ENCODE measurements at regions not wholly inside any gene's neighbourhood (a gene's known extent, or its start where the extent isn't known, plus 50 kb on each side); places are given as distances from the start of the nearest gene placed in this dataset.

- TF ChIP-seq POLR2AphosphoS5 (IDR thresholded peaks at IDR 0.05; ENCODE audit: low read depth, low read length) = no peak
- no peak for TF ChIP-seq POLR2A (IDR thresholded peaks at IDR 0.05; ENCODE audit: control extremely low read depth in 1 of 2, low read depth in 2 of 2, low read length in 2 of 2)
- no peak for TF ChIP-seq YY1 (IDR thresholded peaks at IDR 0.05; ENCODE audit: low read depth, low read length)
- TF ChIP-seq FOSL1 (IDR thresholded peaks at IDR 0.05; ENCODE audit: insufficient read depth, low read depth, low read length) = no peak
- TF ChIP-seq CTCF (IDR thresholded peaks at IDR 0.05; ENCODE audit: control extremely low read depth in 1 of 3, insufficient read depth in 1 of 3, low read depth in 1 of 3, low read length in 3 of 3) = no peak
- no peak for TF ChIP-seq CEBPB (IDR thresholded peaks at IDR 0.05; ENCODE audit: low read depth, low read length)
- no peak for TF ChIP-seq EZH2 (IDR thresholded peaks at IDR 0.05; ENCODE audit: low read depth, low read length, severe bottlenecking)
- TF ChIP-seq USF2 (IDR thresholded peaks at IDR 0.05; ENCODE audit: low read length) = no peak
- TF ChIP-seq TBP (IDR thresholded peaks at IDR 0.05; ENCODE audit: low read depth, low read length) = no peak
- TF ChIP-seq RAD21 (IDR thresholded peaks at IDR 0.05 in 1 of 2, conservative IDR thresholded peaks at IDR 0.05 in 1 of 2; ENCODE audit: low read depth in 2 of 2, low read length in 2 of 2) = no peak
- no peak for TF ChIP-seq GABPA (IDR thresholded peaks at IDR 0.05; ENCODE audit: borderline replicate concordance, insufficient read depth, low read length)
- TF ChIP-seq HDAC2 (IDR thresholded peaks at IDR 0.05; ENCODE audit: borderline replicate concordance in 1 of 2, low read depth in 2 of 2, low read length in 2 of 2) = no peak
- TF ChIP-seq GTF2F1 (IDR thresholded peaks at IDR 0.05; ENCODE audit: borderline replicate concordance, low read depth, low read length) = no peak
Observed at GRCh38 chr19:31659897-31660210, 310.6 kb upstream of the TSHZ3 start.
